CD4-positive, alpha-beta T cell treated with Interleukin-15 for 4 hours (primary cell): ENCODE measurements at regions not wholly inside any gene's neighbourhood (a gene's known extent, or its start where the extent isn't known, plus 50 kb on each side); places are given as distances from the start of the nearest gene placed in this dataset.
"Not testable (repeated sequence)": the region's sequence is repeated elsewhere in the genome, so short reads cannot be mapped to it uniquely, and the experiment has no call there.

Experiments used
- DNase-seq: peaks from one replicate; pipeline ENCODE4 v3.0.0-alpha.2; 2020; ENCODE audit warnings: low spot score

GRCh38 chr12:61590864-61591263 is 669.3 kb upstream of the USP15 start:
- DNase-seq = not testable (repeated sequence)

GRCh38 chr12:61610143-61610542 is 650.1 kb upstream of the USP15 start:
- DNase-seq = no peak

GRCh38 chr12:61629702-61630101 is 630.5 kb upstream of the USP15 start:
- DNase-seq = no peak

GRCh38 chr12:61646639-61647038 is 613.6 kb upstream of the USP15 start:
- no peak for DNase-seq

GRCh38 chr12:61647566-61647965 is 612.6 kb upstream of the USP15 start:
- DNase-seq = no peak

- no peak for DNase-seq
Observed at GRCh38 chr12:61652265-61652664, 607.9 kb upstream of the USP15 start.

- no peak for DNase-seq
Observed at GRCh38 chr12:61654698-61655097, 605.5 kb upstream of the USP15 start.

GRCh38 chr12:61655241-61655640 is 605.0 kb upstream of the USP15 start:
- no peak for DNase-seq

- DNase-seq = no peak
Observed at GRCh38 chr12:61667676-61668075, 592.5 kb upstream of the USP15 start.

- no peak for DNase-seq
Observed at GRCh38 chr12:61676520-61676919, 583.7 kb upstream of the USP15 start.

GRCh38 chr12:61687407-61687806 is 572.8 kb upstream of the USP15 start:
- no peak for DNase-seq

GRCh38 chr12:61694214-61694613 is 566.0 kb upstream of the USP15 start:
- DNase-seq = no peak

- no peak for DNase-seq
Observed at GRCh38 chr12:61701471-61701870, 558.7 kb upstream of the USP15 start.

- DNase-seq = no peak
Observed at GRCh38 chr12:61706783-61707182, 553.4 kb upstream of the USP15 start.

- DNase-seq = no peak
Observed at GRCh38 chr12:61713121-61713520, 547.1 kb upstream of the USP15 start.

- no peak for DNase-seq
Observed at GRCh38 chr12:61717986-61718385, 542.2 kb upstream of the USP15 start.

- DNase-seq = no peak
Observed at GRCh38 chr12:61739925-61740324, 520.3 kb upstream of the USP15 start.

GRCh38 chr12:61750604-61751003 is 509.6 kb upstream of the USP15 start:
- no peak for DNase-seq

- DNase-seq = no peak
Observed at GRCh38 chr12:61754214-61754613, 506.0 kb upstream of the USP15 start.

GRCh38 chr12:61757831-61758505 is 502.2 kb upstream of the USP15 start:
- DNase-seq = no peak

- no peak for DNase-seq
Observed at GRCh38 chr12:61758661-61759060, 501.5 kb upstream of the USP15 start.

- no peak for DNase-seq
Observed at GRCh38 chr12:61765926-61766325, 494.3 kb upstream of the USP15 start.

- DNase-seq = no peak
Observed at GRCh38 chr12:61780435-61780834, 479.8 kb upstream of the USP15 start.

GRCh38 chr12:61781021-61781581 is 479.1 kb upstream of the USP15 start:
- no peak for DNase-seq
